Spinal cord (tissue), 9 donors: ENCODE measurements at regions not wholly inside any gene's neighbourhood (a gene's known extent, or its start where the extent isn't known, plus 50 kb on each side); places are given as distances from the start of the nearest gene placed in this dataset.
"Not testable (repeated sequence)": the region's sequence is repeated elsewhere in the genome, so short reads cannot be mapped to it uniquely, and the experiment has no call there.

Source experiments
- DNase-seq, 6 donors: peaks; one replicate each; pipeline versions ENCODE4 v3.0.0 to v3.0.0-alpha.2; 2013 to 2015; ENCODE audit warnings: low spot score in 6 of 6, low read depth in 4 of 6
- H3K27ac ChIP-seq: one replicate; pipeline ENCODE4 v1.5.1; 2013; ENCODE audit warnings: low read depth, low read length, control low read depth
- H3K27me3 ChIP-seq: one replicate; pipeline ENCODE4 v1.6.1; 2013; ENCODE audit warnings: low read length; ENCODE audit not compliant: control insufficient read depth, insufficient read depth
- H3K36me3 ChIP-seq: one replicate; pipeline ENCODE4 v1.6.1; 2013; ENCODE audit warnings: low read length; ENCODE audit not compliant: control insufficient read depth, insufficient read depth
- H3K4me1 ChIP-seq: one replicate; pipeline ENCODE4 v1.6.1; 2013; ENCODE audit warnings: low read length; ENCODE audit not compliant: control insufficient read depth, insufficient read depth
- H3K4me3 ChIP-seq: one replicate; pipeline ENCODE4 v1.5.1; 2013; ENCODE audit warnings: low read depth, low read length, control low read depth
- H3K9me3 ChIP-seq: one replicate; pipeline ENCODE4 v1.6.1; 2013; ENCODE audit warnings: low read length; ENCODE audit not compliant: control insufficient read depth, insufficient read depth
- WGBS: methylation state at CpG from one replicate; pipeline ENCODE4 v1.1.5; 2013; ENCODE audit warnings: missing lambda C conversion rate; ENCODE audit not compliant: insufficient coverage; 5-methylcytosine and 5-hydroxymethylcytosine counted together
- donor health status: healthy.

DNA sequence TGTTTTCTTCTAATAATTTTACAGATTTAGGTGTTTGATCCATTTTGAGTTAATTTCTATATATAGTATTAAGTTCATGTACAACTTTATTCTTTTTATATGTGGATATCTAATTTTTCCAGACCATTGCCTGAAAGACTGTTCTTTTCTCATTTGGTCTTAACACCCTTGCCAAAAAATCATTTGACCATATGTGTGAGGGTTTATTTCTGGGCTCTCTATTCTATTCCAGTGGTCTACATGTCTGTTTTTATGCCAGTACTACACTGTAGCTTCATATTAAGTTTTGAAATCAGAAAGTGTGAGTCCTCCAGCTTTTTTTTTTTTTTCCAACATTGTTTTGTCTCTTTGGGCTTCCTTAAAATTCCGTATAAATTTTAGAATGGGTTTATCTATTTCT, 554.1 kb downstream of the KCNH5 start:
- no peaks in the 10 kb centered on the region for H3K4me1 ChIP-seq
- no peaks in the 10 kb centered on the region for H3K27me3 ChIP-seq
- H3K36me3 ChIP-seq, result no peaks in the 10 kb centered on the region
- peak in 1 of 6 donors; percentile 53 for DNase-seq
- no CpG with 5 or more reads among the region's 1 CpG for WGBS
- H3K4me3 ChIP-seq, result no peak overlapping the region
- no peak overlapping the region for H3K27ac ChIP-seq
- H3K9me3 ChIP-seq, result peaks cover 2% of the 10 kb centered on the region

DNA sequence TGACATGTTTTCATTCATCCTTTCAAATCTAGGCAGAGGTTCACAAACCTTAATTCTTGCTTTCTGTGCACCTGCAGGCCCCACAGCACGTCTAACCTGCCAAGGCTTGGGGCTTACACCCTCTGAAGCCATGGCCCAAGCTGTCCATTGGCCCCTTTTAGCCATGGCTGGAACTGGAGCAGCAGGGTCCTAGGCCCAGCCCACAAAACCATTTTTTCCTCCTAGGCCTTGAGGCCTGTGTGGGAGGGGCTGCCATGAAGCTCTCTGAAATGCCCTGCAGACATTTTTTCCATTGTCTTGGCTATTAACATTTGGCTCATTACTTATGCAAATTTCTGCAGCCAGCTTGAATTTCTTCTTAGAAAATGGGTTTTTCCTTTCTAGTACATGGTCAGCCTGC, 547.5 kb downstream of the KCNH5 start:
- H3K4me3 ChIP-seq, result no peak overlapping the region
- H3K27me3 ChIP-seq, result no peaks in the 10 kb centered on the region
- H3K9me3 ChIP-seq, result peaks cover 12% of the 10 kb centered on the region
- no peaks in the 10 kb centered on the region for H3K36me3 ChIP-seq
- WGBS, result 79% methylated on average over 1 of the region's 1 CpG
- H3K27ac ChIP-seq, result no peak overlapping the region
- DNase-seq, result no peak
- no peaks in the 10 kb centered on the region for H3K4me1 ChIP-seq

DNA sequence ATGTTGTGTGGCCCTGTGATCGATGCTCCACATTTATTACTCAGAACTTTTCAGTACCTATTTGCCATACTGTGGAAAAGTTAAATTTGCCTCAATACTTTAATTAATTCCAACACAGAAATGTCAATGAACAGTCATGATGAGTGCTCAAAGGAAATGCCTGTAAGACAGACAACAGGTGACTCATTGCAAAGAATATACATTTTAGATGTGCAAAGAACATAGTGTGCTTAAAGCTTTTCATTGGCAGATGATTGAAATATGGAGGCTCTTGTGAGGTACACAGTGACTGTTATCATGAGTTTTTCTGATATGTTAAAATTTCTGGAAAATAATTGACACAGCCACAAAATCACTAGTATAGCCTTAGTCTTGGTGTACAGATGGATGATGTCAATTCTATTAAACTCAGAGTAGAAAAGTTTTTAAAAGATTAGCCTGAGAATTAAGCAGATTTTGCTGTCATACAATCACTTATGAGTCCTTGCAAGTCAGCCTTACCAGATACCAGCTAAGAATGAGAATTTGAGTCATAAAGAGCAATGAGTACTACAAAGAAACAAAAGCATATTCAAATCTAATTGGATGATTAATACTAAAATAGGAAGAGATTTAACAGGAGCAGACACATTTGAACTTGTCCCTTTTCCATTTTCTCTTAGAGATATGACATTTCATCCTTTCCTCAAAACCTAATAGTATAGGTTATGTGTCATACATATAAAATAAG, 544.1 kb downstream of the KCNH5 start:
- Histone ChIP-seq H3K4me3 (no peak overlapping the region), H3K9me3 (peaks cover 10% of the 10 kb centered on the region), H3K27me3 (no peaks in the 10 kb centered on the region), H3K4me1 (no peaks in the 10 kb centered on the region), H3K36me3 (no peaks in the 10 kb centered on the region), H3K27ac (no peak overlapping the region)
- WGBS, result no CpG with 5 or more reads among the region's 1 CpG
- no peak for DNase-seq

DNA sequence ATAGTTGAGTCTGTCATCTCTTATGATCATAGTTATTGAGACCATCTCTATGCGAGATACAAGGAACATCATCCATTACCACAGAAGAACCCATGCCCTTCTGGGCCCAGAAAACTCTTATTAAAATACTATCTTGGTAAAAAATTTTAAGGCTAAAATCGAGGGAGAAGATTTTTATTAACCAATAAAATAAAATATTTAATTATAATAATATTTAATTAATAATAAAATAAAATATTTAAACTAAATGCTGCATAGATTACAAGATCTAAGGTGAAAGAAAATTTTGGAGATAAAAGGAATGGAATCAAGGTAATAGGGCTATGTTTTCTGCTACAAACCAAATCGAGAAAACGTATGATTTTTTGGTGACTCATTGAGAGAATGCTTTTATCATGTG, 540.2 kb downstream of the KCNH5 start:
- Histone ChIP-seq H3K36me3 (no peaks in the 10 kb centered on the region), H3K27me3 (no peaks in the 10 kb centered on the region), H3K4me1 (no peaks in the 10 kb centered on the region), H3K4me3 (no peak overlapping the region), H3K9me3 (no peaks in the 10 kb centered on the region), H3K27ac (no peak overlapping the region)
- no CpG with 5 or more reads among the region's 4 CpGs for WGBS
- DNase-seq, result no peak

DNA sequence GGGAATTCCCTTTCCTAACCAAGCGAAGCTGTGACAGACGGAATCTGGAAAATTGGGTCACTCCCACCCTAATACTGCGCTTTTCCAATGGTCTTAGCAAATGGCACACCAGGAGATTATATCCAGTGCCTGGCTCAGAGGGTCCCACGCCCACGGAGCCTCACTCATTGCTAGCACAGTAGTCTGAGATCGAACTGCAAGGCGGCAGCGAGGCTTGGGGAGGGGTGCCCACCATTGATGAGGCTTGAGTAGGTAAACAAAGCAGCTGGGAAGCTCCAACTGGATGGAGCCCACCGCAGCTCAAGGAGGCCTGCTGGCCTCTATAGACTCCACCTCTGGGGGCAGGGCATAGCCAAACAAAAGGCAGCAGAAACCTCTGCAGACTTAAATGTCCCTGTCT, 523.9 kb downstream of the KCNH5 start:
- WGBS, result 93% methylated on average over 9 of the region's 9 CpGs
- H3K4me3 ChIP-seq, H3K27ac ChIP-seq, H3K4me1 ChIP-seq, H3K36me3 ChIP-seq, DNase-seq, H3K9me3 ChIP-seq, H3K27me3 ChIP-seq: not testable (repeated sequence)

DNA sequence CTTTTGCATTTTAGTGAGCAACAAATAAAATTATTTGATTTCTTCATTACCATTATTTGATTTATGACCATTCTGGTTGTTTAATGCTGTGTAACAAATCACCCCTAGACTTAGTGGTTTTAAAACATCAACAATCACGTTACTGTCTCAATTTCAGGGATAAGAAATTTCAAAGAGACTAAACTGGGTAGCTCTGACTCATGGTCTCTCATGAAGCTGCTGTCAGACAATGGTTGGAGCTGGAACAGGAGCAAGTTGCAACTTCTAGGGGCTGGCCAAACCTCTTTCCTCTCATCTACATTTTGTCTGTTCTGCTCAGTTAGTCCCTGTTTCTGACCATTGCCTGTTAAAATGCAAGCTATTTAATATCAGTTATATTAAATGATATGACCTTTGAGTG, 517.0 kb downstream of the KCNH5 start:
- DNase-seq, result no peak

DNA sequence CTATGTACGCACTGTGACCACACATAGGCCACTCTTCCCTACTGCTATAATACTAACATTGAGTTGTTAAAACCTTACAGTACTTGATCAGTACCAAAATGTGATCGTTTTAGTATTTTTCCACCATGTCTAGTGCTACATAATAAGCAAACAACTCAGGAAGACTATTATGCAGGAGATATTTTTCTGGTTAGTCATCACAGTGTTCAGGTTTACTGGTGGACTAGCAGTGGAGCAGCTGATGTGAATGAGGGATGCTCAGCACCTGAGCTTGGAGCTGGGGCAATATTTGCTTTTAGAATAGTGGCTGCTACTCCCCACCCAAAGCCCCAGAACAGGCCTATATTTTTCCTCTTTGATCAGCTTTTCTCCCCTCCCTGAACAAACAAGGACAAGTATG, 513.1 kb downstream of the KCNH5 start:
- WGBS, result 100% methylated on average over 1 of the region's 2 CpGs
- DNase-seq, result no peak
- Histone ChIP-seq H3K36me3 (no peaks in the 10 kb centered on the region), H3K4me1 (no peaks in the 10 kb centered on the region), H3K27ac (no peak overlapping the region), H3K9me3 (no peaks in the 10 kb centered on the region), H3K4me3 (no peak overlapping the region), H3K27me3 (no peaks in the 10 kb centered on the region)

More for the DNA sequence above, 517.0 kb downstream of the KCNH5 start:
- H3K36me3 ChIP-seq, result no peaks in the 10 kb centered on the region
- no peak overlapping the region for H3K27ac ChIP-seq
- no CpG with 5 or more reads among the region's 1 CpG for WGBS
- H3K27me3 ChIP-seq, result no peaks in the 10 kb centered on the region
- no peaks in the 10 kb centered on the region for H3K9me3 ChIP-seq
- H3K4me1 ChIP-seq, result no peaks in the 10 kb centered on the region
- no peak overlapping the region for H3K4me3 ChIP-seq

DNA sequence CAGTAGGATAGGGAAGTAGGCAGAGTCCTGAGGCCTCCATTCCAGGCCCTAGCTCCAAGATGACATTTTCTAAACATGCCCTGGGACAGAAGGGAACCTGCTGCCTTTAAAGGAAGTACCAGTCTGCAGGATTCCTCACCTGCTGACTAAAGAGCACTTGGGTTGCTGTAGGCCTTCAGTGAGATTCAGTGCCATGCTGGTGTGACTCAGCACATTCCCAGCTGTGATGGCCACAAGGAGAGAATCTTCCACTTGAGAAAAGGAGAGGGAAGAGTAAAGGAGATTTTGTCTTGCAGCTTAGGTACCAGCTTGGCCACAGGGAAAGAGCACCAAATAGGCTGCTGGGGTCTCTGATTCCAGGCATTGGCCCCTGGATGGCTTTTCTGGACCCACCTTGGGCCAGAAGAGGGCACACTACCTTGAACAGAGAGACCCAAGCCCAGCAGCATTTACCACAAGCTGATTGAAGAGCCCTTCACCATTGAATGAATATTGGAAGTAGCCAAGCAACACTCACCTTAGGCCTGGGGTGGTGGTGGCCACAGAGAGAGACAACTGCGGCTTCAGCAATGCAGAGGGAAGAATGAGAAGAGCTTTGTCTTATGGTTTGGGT, 498.3 kb downstream of the KCNH5 start:
- no peak for DNase-seq
- 100% methylated on average over 1 of the region's 1 CpG for WGBS
- no peaks in the 10 kb centered on the region for H3K36me3 ChIP-seq

DNA sequence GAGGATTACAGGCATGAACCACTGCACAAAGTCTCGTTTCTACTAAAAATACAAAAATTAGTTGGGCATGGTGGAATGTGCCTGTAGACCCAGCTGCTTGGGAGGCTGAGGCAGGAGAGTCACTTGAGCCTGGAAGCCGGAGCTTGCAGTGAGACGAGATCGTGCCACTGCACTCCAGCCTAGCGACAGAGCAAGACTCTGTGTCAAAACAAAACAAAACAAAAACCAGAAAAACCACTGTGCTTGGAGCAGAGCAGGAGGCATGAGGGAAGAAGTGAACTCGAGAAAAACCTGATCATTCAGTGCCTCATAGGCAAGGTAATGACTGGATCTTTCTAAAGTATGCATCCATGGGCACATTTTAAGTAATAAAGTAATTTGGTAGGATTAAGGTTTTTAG, 487.8 kb downstream of the KCNH5 start:
- Histone ChIP-seq H3K27ac (no peak overlapping the region), H3K9me3 (no peaks in the 10 kb centered on the region), H3K27me3 (no peaks in the 10 kb centered on the region), H3K36me3 (no peaks in the 10 kb centered on the region), H3K4me3 (no peak overlapping the region), H3K4me1 (no peaks in the 10 kb centered on the region)
- no peak for DNase-seq
- 93% methylated on average over 2 of the region's 6 CpGs for WGBS

More for the DNA sequence above, 498.3 kb downstream of the KCNH5 start:
- Histone ChIP-seq H3K9me3 (no peaks in the 10 kb centered on the region), H3K4me3 (no peak overlapping the region), H3K27me3 (no peaks in the 10 kb centered on the region), H3K27ac (no peak overlapping the region), H3K4me1 (no peaks in the 10 kb centered on the region)

DNA sequence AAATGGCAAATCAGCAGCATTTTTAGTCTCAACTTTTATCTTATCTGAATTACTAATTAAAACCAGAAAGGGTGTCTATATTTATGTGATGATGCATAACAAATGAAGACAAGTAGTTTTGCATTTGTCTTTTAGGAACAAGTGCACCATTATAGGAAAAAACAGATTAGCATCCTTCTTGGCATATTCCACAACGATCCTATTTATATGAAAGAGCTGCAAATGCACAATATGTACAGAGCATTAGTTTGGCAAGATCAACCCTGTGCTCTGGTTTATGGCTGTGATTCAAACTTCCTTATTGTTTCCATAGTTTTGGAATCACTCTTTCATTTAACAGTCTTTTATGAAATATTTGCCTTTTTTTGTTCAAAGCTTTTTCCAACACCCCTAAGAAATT, 486.8 kb downstream of the KCNH5 start:
- Histone ChIP-seq H3K4me1 (no peaks in the 10 kb centered on the region), H3K27me3 (no peaks in the 10 kb centered on the region), H3K36me3 (no peaks in the 10 kb centered on the region), H3K27ac (no peak overlapping the region), H3K4me3 (no peak overlapping the region), H3K9me3 (no peaks in the 10 kb centered on the region)
- WGBS, result no CpG with 5 or more reads among the region's 1 CpG
- DNase-seq, result peak in 2 of 6 donors; percentile 2 to 69
